Breast epithelium (tissue), 3 donors: ENCODE measurements at regions not wholly inside any gene's neighbourhood (a gene's known extent, or its start where the extent isn't known, plus 50 kb on each side); places are given as distances from the start of the nearest gene placed in this dataset.

Experiments used
- CTCF ChIP-seq, 3 donors: fragments of 450-650 bp; IDR thresholded peaks; one replicate each; pipeline ENCODE4 v1.5.1; 2016 to 2017; ENCODE audit warnings: antibody characterized with exemption in 3 of 3, mild to moderate bottlenecking in 3 of 3, moderate library complexity in 3 of 3
- POLR2AphosphoS5 ChIP-seq, 3 donors: sonication (generic); formaldehyde crosslinking; IDR thresholded peaks; one replicate each; pipeline ENCODE4 v1.6.1; 2017; ENCODE audit warnings: antibody characterized with exemption in 3 of 3

- TF ChIP-seq CTCF (IDR thresholded peaks at IDR 0.05) (no peak), POLR2AphosphoS5 (IDR thresholded peaks at IDR 0.05) (no peak)
These were observed 559.0 kb downstream of the OMA1 start for GRCh38 chr1:57987523-57987922.
